Stimulated activated naive CD8-positive, alpha-beta T cell treated with anti-CD3 and anti-CD28 coated beads, Interleukin-15, amount 100 ng/mL, for 72 hours (primary cell): ENCODE measurements at regions not wholly inside any gene's neighbourhood (a gene's known extent, or its start where the extent isn't known, plus 50 kb on each side); places are given as distances from the start of the nearest gene placed in this dataset.
"Not testable (repeated sequence)": the region's sequence is repeated elsewhere in the genome, so short reads cannot be mapped to it uniquely, and the experiment has no call there.

ENCODE experiments used
- ATAC-seq: fragments of 150-1000 bp; cut with Tn5 transposase; 2 replicates; pipeline ENCODE4 v1.10.0; 2021; ENCODE audit warnings: mild to moderate bottlenecking, moderate library complexity
- DNase-seq, 2 donors: peaks; one replicate each; pipeline ENCODE4 v3.0.0; 2021 to 2022
- H3K27ac Mint-ChIP-seq, 2 donors: one replicate each; pipeline ENCODE4 v1.8.0; 2022; ENCODE audit warnings: mild to moderate bottlenecking in 2 of 2, mixed read lengths in 2 of 2, moderate library complexity in 2 of 2
- H3K27me3 Mint-ChIP-seq: one replicate; pipeline ENCODE4 v1.8.0; 2022; ENCODE audit warnings: mixed read lengths
- H3K4me1 Mint-ChIP-seq: one replicate; pipeline ENCODE4 v1.8.0; 2022; ENCODE audit warnings: mild to moderate bottlenecking, mixed read lengths
- H3K4me3 Mint-ChIP-seq, 2 donors: one replicate each; pipeline ENCODE4 v1.8.0; 2022; ENCODE audit warnings: mild to moderate bottlenecking in 2 of 2, mixed read lengths in 2 of 2, moderate library complexity in 1 of 2
- H3K9me3 Mint-ChIP-seq, 2 donors: one replicate each; pipeline ENCODE4 v1.8.0; 2022; ENCODE audit warnings: mixed read lengths in 2 of 2

GRCh38 chr17:70329721-70330120, 160.4 kb downstream of the KCNJ2 start:
- Mint-ChIP-seq H3K4me3 (no peak overlapping the region), H3K9me3 (no peaks in the 10 kb centered on the region), H3K27ac (no peak overlapping the region), H3K4me1 (no peaks in the 10 kb centered on the region), H3K27me3 (no peaks in the 10 kb centered on the region)
- ATAC-seq (no peak), DNase-seq (no peak)

DNA sequence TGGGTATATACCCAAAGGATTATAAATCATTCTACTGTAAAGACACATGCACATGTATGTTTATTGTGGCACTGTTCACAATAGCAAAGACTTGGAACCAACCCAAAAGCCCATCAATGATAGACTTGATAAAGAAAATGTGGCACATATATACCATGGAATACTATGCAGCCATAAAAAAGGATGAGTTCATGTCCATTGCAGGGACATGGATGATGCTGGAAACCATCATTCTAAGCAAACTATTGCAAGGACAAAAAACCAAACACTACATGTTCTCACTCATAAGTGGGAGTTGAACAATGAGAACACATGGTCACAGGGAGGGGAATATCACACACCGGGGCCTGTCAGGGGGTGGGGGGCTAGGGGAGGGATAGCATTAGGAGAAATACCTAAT, 161.7 kb downstream of the KCNJ2 start:
- not testable (repeated sequence) for H3K4me1 Mint-ChIP-seq, H3K4me3 Mint-ChIP-seq, DNase-seq, H3K9me3 Mint-ChIP-seq, ATAC-seq, H3K27ac Mint-ChIP-seq, H3K27me3 Mint-ChIP-seq

- ATAC-seq (no peak), DNase-seq (no peak)
- Mint-ChIP-seq H3K9me3 (no peaks in the 10 kb centered on the region), H3K27me3 (no peaks in the 10 kb centered on the region), H3K4me1 (no peaks in the 10 kb centered on the region), H3K4me3 (no peak overlapping the region), H3K27ac (no peak overlapping the region)
These were observed 163.3 kb downstream of the KCNJ2 start for GRCh38 chr17:70332356-70333210.

GRCh38 chr17:70336411-70336810, 167.1 kb downstream of the KCNJ2 start:
- H3K27me3 Mint-ChIP-seq = no peaks in the 10 kb centered on the region
- no peaks in the 10 kb centered on the region for H3K9me3 Mint-ChIP-seq
- DNase-seq (no peak), ATAC-seq (no peak)
- no peak overlapping the region for H3K4me3 Mint-ChIP-seq
- no peaks in the 10 kb centered on the region for H3K4me1 Mint-ChIP-seq
- no peak overlapping the region for H3K27ac Mint-ChIP-seq

GRCh38 chr17:70338946-70339354, 169.6 kb downstream of the KCNJ2 start:
- H3K9me3 Mint-ChIP-seq = no peaks in the 10 kb centered on the region
- DNase-seq (no peak), ATAC-seq (no peak)
- peaks cover 6% of the 10 kb centered on the region for H3K4me1 Mint-ChIP-seq
- no peaks in the 10 kb centered on the region for H3K27me3 Mint-ChIP-seq
- no peak overlapping the region for H3K27ac Mint-ChIP-seq
- H3K4me3 Mint-ChIP-seq = no peak overlapping the region

DNA sequence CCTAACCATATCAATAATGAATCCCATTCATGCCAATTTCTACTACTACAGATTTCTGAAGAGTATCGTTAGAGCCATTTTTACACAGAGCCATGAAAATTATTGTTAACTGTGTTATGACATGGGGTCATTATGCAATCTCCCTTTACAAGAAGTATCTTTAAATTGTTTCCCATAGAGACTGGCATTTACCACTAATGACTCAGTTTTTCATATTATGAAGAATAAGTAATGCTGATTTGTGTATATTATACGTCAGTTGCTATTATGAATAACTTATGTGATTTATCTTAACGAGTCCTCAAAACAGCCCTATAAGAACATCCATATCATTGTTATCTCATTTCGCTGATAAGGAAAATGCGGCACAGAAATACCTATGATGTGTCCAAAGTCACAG, 173.8 kb downstream of the KCNJ2 start:
- Mint-ChIP-seq H3K4me1 (peaks cover 6% of the 10 kb centered on the region), H3K9me3 (no peaks in the 10 kb centered on the region), H3K27me3 (no peaks in the 10 kb centered on the region), H3K4me3 (no peak overlapping the region), H3K27ac (no peak overlapping the region)
- no peak for ATAC-seq
- no peak for DNase-seq

DNA sequence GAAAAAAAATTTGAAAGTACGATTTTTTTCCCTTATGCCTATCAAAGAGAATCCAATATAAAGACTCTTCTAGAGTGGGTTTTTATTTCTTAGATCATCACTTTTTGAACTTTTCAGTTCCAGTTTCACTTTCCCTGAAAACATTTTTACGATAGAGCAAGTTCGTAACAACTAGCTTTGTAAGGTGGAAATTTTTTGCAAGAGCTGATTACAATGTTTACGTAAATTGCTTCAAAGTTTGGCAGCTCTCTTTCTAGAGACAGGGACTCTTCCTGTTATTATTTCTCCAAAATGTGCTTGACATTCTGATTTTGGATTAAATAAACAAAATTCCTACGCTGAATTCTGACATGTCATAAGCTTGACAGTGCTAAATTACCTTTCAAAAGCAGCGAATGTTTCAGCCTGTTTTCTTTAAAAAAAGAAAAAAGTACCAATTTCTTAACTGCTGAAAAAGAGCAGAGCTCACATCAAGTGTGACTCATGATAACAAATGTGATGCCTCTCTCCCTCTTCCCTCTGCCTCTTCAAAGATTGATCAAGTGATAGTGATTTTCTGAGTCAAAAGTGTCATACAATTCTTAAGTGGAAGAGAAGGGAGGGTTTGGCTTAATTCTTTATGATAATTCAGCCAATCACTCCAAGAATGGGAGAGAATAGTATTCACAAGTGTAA, 175.2 kb downstream of the KCNJ2 start:
- Mint-ChIP-seq H3K27ac (peak overlapping the region in 1 of 2 donors; percentile 57), H3K9me3 (no peaks in the 10 kb centered on the region), H3K4me3 (peak overlapping the region; percentile 57 to 61), H3K27me3 (no peaks in the 10 kb centered on the region), H3K4me1 (peaks cover 6% of the 10 kb centered on the region)
- DNase-seq = no peak
- peak; percentile 48 for ATAC-seq

GRCh38 chr17:70345061-70345460, 175.7 kb downstream of the KCNJ2 start:
- Mint-ChIP-seq H3K4me1 (peaks cover 6% of the 10 kb centered on the region), H3K4me3 (no peak overlapping the region), H3K27me3 (no peaks in the 10 kb centered on the region), H3K9me3 (no peaks in the 10 kb centered on the region), H3K27ac (no peak overlapping the region)
- ATAC-seq (no peak), DNase-seq (no peak)

DNA sequence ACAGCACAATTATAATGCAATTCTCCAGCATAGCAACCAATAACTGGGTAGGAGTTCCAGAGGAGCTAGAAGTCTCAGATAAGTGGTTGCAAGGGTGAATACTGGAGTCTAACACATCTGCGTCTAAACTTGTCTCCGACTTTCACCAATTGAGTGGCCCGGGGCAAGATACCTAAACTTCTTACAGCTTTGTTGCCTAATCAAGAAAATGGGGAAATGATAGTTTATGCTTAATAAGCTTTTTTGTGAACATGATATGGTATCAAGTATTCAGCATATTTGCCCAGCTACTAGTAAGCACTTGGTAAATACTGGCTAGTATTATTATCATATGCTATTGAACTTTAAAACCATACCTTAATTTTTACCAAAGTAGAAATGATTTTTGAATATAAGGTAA, 183.5 kb downstream of the KCNJ2 start:
- Mint-ChIP-seq H3K4me1 (no peaks in the 10 kb centered on the region), H3K4me3 (no peak overlapping the region), H3K9me3 (peaks cover 0 to 4% of the 10 kb centered on the region in 2 donors), H3K27me3 (no peaks in the 10 kb centered on the region), H3K27ac (no peak overlapping the region)
- DNase-seq (no peak), ATAC-seq (no peak)

- no peaks in the 10 kb centered on the region for H3K27me3 Mint-ChIP-seq
- no peak overlapping the region for H3K4me3 Mint-ChIP-seq
- no peaks in the 10 kb centered on the region for H3K4me1 Mint-ChIP-seq
- no peak for DNase-seq
- peaks cover 0 to 7% of the 10 kb centered on the region in 2 donors for H3K9me3 Mint-ChIP-seq
- H3K27ac Mint-ChIP-seq = no peak overlapping the region
- no peak for ATAC-seq
These were observed 184.2 kb downstream of the KCNJ2 start for GRCh38 chr17:70353408-70354092.

DNA sequence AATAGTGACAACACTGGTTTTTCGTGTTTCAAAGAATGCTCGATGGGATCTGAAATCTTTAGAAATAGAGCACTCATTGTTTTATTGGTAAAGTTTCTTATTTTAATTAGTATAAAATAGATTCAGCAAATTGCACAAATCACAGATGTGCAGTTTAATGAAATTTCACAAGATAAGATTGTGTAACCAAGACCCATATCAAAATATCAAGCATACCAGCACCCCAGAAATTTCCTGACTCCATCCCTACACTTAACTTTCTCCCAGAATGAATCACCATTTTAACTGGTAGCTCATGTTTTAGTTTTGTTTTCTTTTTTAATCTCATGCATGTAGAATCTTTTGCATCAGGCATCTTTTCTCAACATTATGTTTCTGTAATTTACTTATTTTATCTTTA, 185.9 kb downstream of the KCNJ2 start:
- Mint-ChIP-seq H3K9me3 (peaks cover 0 to 7% of the 10 kb centered on the region in 2 donors), H3K27me3 (no peaks in the 10 kb centered on the region), H3K4me1 (no peaks in the 10 kb centered on the region), H3K4me3 (no peak overlapping the region), H3K27ac (no peak overlapping the region)
- no peak for DNase-seq
- ATAC-seq = no peak

DNA sequence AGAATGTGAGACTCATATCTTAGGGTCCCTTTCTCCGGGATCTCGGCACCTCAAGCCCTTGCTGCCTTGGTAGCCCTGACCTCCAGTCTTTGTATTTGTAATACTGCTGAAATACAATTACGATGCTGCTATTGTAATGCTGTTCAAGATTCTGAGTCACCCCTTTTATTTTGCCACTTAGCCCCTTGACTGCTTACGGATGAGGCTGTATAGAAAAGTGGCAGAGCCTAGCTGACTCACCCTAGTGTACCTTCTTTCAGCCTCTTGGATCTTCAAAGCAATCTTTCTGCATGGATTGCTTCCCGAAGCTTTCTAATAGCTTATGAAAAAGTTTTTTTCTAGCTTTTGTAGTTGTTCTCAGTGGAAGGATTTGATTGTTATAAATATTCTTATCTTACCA, 187.9 kb downstream of the KCNJ2 start:
- Mint-ChIP-seq H3K27me3 (peaks cover 8% of the 10 kb centered on the region), H3K4me1 (no peaks in the 10 kb centered on the region), H3K9me3 (peaks cover 0 to 11% of the 10 kb centered on the region in 2 donors), H3K27ac (no peak overlapping the region), H3K4me3 (no peak overlapping the region)
- DNase-seq = no peak
- no peak for ATAC-seq

DNA sequence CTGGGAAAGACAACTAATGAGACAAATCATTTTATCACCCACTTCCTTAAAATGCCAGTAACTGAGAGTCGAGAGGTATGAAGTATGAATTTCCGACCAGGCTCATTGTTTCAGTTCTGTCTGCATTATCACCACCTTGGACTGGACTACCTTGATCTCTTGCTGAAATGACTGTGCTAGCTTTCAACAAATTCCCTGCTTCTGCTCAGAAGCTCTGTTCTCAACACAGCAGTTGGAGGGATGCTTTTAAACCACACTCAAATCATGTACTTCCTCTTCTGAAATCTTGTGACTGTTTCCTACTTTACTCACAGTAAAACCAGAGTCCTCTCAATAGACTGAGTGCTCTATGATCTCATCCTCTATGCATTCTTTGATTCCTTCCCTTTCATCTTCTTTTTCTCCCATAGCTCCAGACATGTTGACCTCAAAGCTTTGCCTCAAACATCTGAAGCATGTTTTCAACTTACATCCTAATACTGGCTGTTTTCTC, 195.8 kb downstream of the KCNJ2 start:
- H3K27me3 Mint-ChIP-seq = peaks cover 8% of the 10 kb centered on the region
- H3K27ac Mint-ChIP-seq = no peak overlapping the region
- no peak for ATAC-seq

DNA sequence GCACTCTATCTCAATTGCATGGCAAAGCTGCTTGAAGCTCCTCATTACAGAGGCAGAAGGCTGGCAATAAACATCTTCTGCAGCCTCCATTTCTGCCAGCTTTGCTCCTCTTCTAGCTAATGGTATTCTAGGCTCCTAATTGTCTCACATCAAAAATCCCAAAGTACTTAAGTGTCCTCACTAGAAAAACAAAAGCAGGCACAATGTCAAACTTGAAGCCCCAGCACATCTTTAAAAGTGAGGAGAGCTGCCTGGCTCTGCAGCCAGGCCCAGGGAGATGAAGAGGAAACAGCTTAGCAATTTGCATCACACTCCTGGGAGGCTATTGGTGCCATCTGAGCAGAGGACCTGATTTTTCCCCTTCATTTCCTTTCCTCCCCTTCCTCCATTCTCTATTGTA, 197.1 kb downstream of the KCNJ2 start:
- DNase-seq (no peak), ATAC-seq (no peak)
- no peaks in the 10 kb centered on the region for H3K9me3 Mint-ChIP-seq
- H3K4me1 Mint-ChIP-seq = no peaks in the 10 kb centered on the region
- no peak overlapping the region for H3K27ac Mint-ChIP-seq
- no peaks in the 10 kb centered on the region for H3K27me3 Mint-ChIP-seq
- H3K4me3 Mint-ChIP-seq = no peak overlapping the region

More for the DNA sequence above, 195.8 kb downstream of the KCNJ2 start:
- H3K4me1 Mint-ChIP-seq = no peaks in the 10 kb centered on the region
- no peak overlapping the region for H3K4me3 Mint-ChIP-seq
- peaks cover 0 to 5% of the 10 kb centered on the region in 2 donors for H3K9me3 Mint-ChIP-seq
- no peak for DNase-seq

DNA sequence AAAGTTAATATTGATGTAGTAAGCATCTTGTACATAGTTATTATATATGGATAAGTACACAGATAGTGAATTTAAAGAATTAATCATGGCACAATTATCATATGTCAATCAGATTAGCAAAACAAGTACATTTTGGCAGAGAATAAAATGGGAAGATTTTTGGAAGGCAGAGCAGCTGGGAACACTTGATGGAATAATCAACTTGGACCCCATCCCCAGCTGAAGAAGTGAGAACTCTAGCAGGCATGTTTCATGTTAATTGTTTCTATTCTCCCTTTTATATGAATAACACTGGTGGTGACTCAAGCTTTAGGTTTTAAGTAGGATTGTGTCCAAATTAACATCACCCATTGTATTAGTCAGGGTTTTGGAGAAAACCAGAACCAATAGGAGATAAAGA, 198.7 kb downstream of the KCNJ2 start:
- Mint-ChIP-seq H3K27ac (no peak overlapping the region), H3K27me3 (no peaks in the 10 kb centered on the region), H3K4me1 (no peaks in the 10 kb centered on the region), H3K4me3 (no peak overlapping the region), H3K9me3 (no peaks in the 10 kb centered on the region)
- DNase-seq (no peak), ATAC-seq (no peak)

GRCh38 chr17:70369391-70369790, 200.1 kb downstream of the KCNJ2 start:
- H3K4me3 Mint-ChIP-seq = no peak overlapping the region
- no peaks in the 10 kb centered on the region for H3K27me3 Mint-ChIP-seq
- no peaks in the 10 kb centered on the region for H3K4me1 Mint-ChIP-seq
- DNase-seq = no peak
- ATAC-seq = no peak
- no peak overlapping the region for H3K27ac Mint-ChIP-seq
- H3K9me3 Mint-ChIP-seq = no peaks in the 10 kb centered on the region
